SK-N-MC (cell line): ENCODE measurements at regions not wholly inside any gene's neighbourhood (a gene's known extent, or its start where the extent isn't known, plus 50 kb on each side); places are given as distances from the start of the nearest gene placed in this dataset.

Experiments
- EZH2 ChIP-seq: fragments of 200-600 bp; sonication (generic); IDR thresholded peaks from one replicate; pipeline ENCODE4 v1.6.1; 2017; ENCODE audit warnings: antibody characterized with exemption
- POLR2AphosphoS5 ChIP-seq: IDR thresholded peaks from 2 replicates; pipeline ENCODE4 v1.6.1; 2012; ENCODE audit warnings: mild to moderate bottlenecking, low read depth, low read length, borderline replicate concordance

DNA sequence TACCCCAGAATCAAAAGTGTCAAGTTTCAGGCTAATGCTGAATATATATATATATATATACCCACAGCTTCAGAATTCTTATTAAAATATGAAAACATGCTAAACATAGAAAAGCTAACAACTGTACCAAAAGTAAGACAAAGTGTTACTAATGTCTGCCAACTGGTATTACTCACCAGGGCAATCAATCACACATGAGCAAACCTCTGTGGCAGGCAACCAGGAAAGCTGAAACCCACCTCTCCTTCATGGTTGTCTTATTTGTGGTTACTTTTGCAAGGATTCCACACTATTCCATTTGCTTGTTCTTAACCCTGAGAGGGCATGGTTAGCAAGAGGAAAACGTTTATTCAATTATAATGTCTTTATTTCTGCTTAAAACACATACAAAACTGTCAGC lies 512.3 kb upstream of the MDFIC2 start:
- TF ChIP-seq POLR2AphosphoS5 (no peak), EZH2 (no peak)
